ENCODE measurements at regions not wholly inside any gene's neighbourhood (a gene's known extent, or its start where the extent isn't known, plus 50 kb on each side); places are given as distances from the start of the nearest gene placed in this dataset.

- no peak overlapping the region for H3K56ac ChIP-seq (replicated peaks; ENCODE audit: insufficient read length, low read depth, low read length)
- H2BK20ac ChIP-seq (ENCODE audit: low read length): no peak overlapping the region
- H2BK12ac ChIP-seq (ENCODE audit: low read depth, low read length): no peak overlapping the region
- H2AFZ ChIP-seq (ENCODE audit: low read length): no peak overlapping the region
- H2BK15ac ChIP-seq (ENCODE audit: low read length): no peak overlapping the region
- H2BK5ac ChIP-seq (ENCODE audit: low read depth, low read length): no peak overlapping the region
- H2BK120ac ChIP-seq (replicated peaks; ENCODE audit: low read depth, low read length): no peak overlapping the region
- no peak overlapping the region for H4K91ac ChIP-seq (replicated peaks; ENCODE audit: insufficient read length, low read length)
- no peak overlapping the region for H3K4me3 ChIP-seq (ENCODE audit: extremely low read depth in 1 of 4, insufficient read depth in 2 of 4, low read depth in 3 of 4, low read length in 4 of 4)
- H3K4me2 ChIP-seq (ENCODE audit: insufficient read depth in 1 of 2, low read depth in 2 of 2, low read length in 2 of 2): no peak overlapping the region
- no peaks in the 10 kb centered on the region for H3K79me1 ChIP-seq (ENCODE audit: low read depth, low read length)
- no peak overlapping the region for H2AK5ac ChIP-seq (ENCODE audit: low read depth, low read length)
- no peak overlapping the region for H3K9ac ChIP-seq (replicated peaks in 1 of 4; ENCODE audit: extremely low read depth in 1 of 4, low read depth in 3 of 4, low read length in 3 of 4)
- H3K36me3 ChIP-seq (ENCODE audit: control insufficient read depth in 2 of 4, insufficient read depth in 4 of 4, low read length in 3 of 4): no peaks in the 10 kb centered on the region
- TF ChIP-seq CHD2 (IDR thresholded peaks at IDR 0.05; ENCODE audit: low read length): no peak
- no peak for TF ChIP-seq SIRT6 (IDR thresholded peaks at IDR 0.05; ENCODE audit: low read length)
- TF ChIP-seq TAF7 (optimal IDR thresholded peaks at IDR 0.05; ENCODE audit: borderline replicate concordance, low read depth, low read length): no peak
- TF ChIP-seq CHD1 (IDR thresholded peaks at IDR 0.05; ENCODE audit: low read depth, low read length): no peak
- H3K79me2 ChIP-seq (ENCODE audit: control insufficient read depth in 1 of 2, insufficient read depth in 2 of 2, low read length in 2 of 2): no peaks in the 10 kb centered on the region
- no peaks in the 10 kb centered on the region for H3K27me3 ChIP-seq (replicated peaks in 1 of 4; ENCODE audit: control insufficient read depth in 3 of 4, extremely low read depth in 1 of 4, insufficient read depth in 3 of 4, low read length in 3 of 4)
- H4K20me1 ChIP-seq (replicated peaks in 1 of 2; ENCODE audit: control insufficient read depth in 1 of 2, insufficient read depth in 2 of 2, low read length in 2 of 2): no peaks in the 10 kb centered on the region
- H3K4me1 ChIP-seq (replicated peaks in 1 of 4; ENCODE audit: control insufficient read depth in 3 of 4, insufficient read depth in 4 of 4, low read length in 3 of 4): no peaks in the 10 kb centered on the region
- no peak overlapping the region for H4K8ac ChIP-seq (ENCODE audit: extremely low read depth, insufficient read depth, low read length)
- no peak overlapping the region for H3K4ac ChIP-seq (replicated peaks; ENCODE audit: insufficient read length, low read depth, low read length)
- POLR2A ChIA-PET (ENCODE audit: partially characterized antibody): no interaction called here
- H4K5ac ChIP-seq (ENCODE audit: insufficient read length, low read depth, low read length): no peak overlapping the region
- no peak overlapping the region for H3K18ac ChIP-seq (ENCODE audit: extremely low read depth, low read length)
- FAIRE-seq (no peak), DNase-seq (ENCODE audit: low read depth in 1 of 2, low spot score in 2 of 2) (no peak)
- no peaks in the 10 kb centered on the region for H3K23me2 ChIP-seq (ENCODE audit: low read depth, low read length)
- H3K27ac ChIP-seq (ENCODE audit: low read depth, low read length): no peak overlapping the region
- H3K9me3 ChIP-seq (ENCODE audit: insufficient read depth in 2 of 2, low read depth in 1 of 2, low read length in 1 of 2): peaks cover 0 to 6% of the 10 kb centered on the region in 2 experiments; a peak in 1 of 4 replicates
- H3K14ac ChIP-seq (ENCODE audit: insufficient read length): no peak overlapping the region
- H3K23ac ChIP-seq (ENCODE audit: insufficient read length): no peak overlapping the region
- CTCF ChIA-PET (ENCODE audit: partially characterized antibody): no interaction called here
These were observed 274.4 kb downstream of the TDRD3 start for GRCh38 chr13:60671386-60671785.
